Endothelial cell of umbilical vein (primary cell): ENCODE measurements at regions not wholly inside any gene's neighbourhood (a gene's known extent, or its start where the extent isn't known, plus 50 kb on each side); places are given as distances from the start of the nearest gene placed in this dataset.

Experiments used
- BruUV-seq: library from RNA; stranded (reverse); fragments of 400-500 nt; replicated peaks from 2 replicates; lab custom pipeline; 2021; lab: Mats Ljungman, UMichigan
- CTCF ChIA-PET: fragments of 300-600, 350-600 bp; sonication (Branson Sonifier 250); formaldehyde crosslinking; loops from one replicate; lab custom pipeline; 2021; ENCODE audit warnings: antibody characterized with exemption, inconsistent platforms; lab: Charles Lee
- POLR2A ChIA-PET: fragments of 300-600, 350-600 bp; sonication (Branson Sonifier 250); formaldehyde crosslinking; loops from one replicate; lab custom pipeline; 2021; ENCODE audit warnings: antibody characterized with exemption, inconsistent platforms; lab: Charles Lee
- DNase-seq: peaks from one replicate; pipeline ENCODE4 v3.0.0-alpha.2; 2011; ENCODE audit warnings: low read depth, low spot score
- FAIRE-seq: peaks from 2 replicates; lab custom pipeline; 2011; peaks lifted over from hg19 to GRCh38; lab: Jason Lieb, UNC
- H2AFZ ChIP-seq: 2 replicates; pipeline ENCODE4 v1.6.0; 2012; ENCODE audit warnings: low read depth, low read length, control low read depth, inconsistent platforms
- H3K27ac ChIP-seq: 2 replicates; pipeline ENCODE4 v1.5.1; 2011; ENCODE audit warnings: low read depth, mild to moderate bottlenecking, control low read depth, low read length, moderate library complexity; ENCODE audit not compliant: insufficient read depth
- H3K27me3 ChIP-seq, 2 experiments: 2 replicates each; pipeline versions ENCODE4 v1.6.0 to v1.6.1; 2011; ENCODE audit warnings: low read length in 2 of 2, mixed read lengths in 1 of 2; ENCODE audit not compliant: control insufficient read depth in 2 of 2, insufficient read depth in 2 of 2
- H3K36me3 ChIP-seq, 2 experiments: 2 replicates in 1 of 2; 3 replicates in 1 of 2; pipeline ENCODE4 v1.5.1; 2011; ENCODE audit warnings: low read length in 2 of 2, mild to moderate bottlenecking in 1 of 2, moderate library complexity in 1 of 2; ENCODE audit not compliant: control insufficient read depth in 2 of 2, insufficient read depth in 2 of 2; ENCODE audit errors: extremely low read depth in 1 of 2
- H3K4me1 ChIP-seq: 3 replicates; pipeline ENCODE4 v1.5.1; 2011; ENCODE audit warnings: mild to moderate bottlenecking, low read length; ENCODE audit not compliant: control insufficient read depth, insufficient read depth; ENCODE audit errors: extremely low read depth
- H3K4me2 ChIP-seq: 2 replicates; pipeline ENCODE4 v1.6.1; 2011; ENCODE audit warnings: low read length, control low read depth, mixed read lengths; ENCODE audit not compliant: insufficient read depth
- H3K4me3 ChIP-seq, 3 experiments: fragments of 200-600 bp in 1 of 3; sonication (generic), shearing (Covaris generic) in 1 of 3; replicated peaks in 1 of 3; 2 replicates each; pipeline ENCODE4 v1.5.1; 2011 to 2016; ENCODE audit warnings: control low read depth in 3 of 3, low read length in 3 of 3, mild to moderate bottlenecking in 2 of 3, inconsistent platforms in 1 of 3, low read depth in 1 of 3, moderate library complexity in 1 of 3; ENCODE audit not compliant: insufficient read depth in 1 of 3
- H3K79me2 ChIP-seq: 2 replicates; pipeline ENCODE4 v1.6.0; 2012; ENCODE audit warnings: low read length, inconsistent platforms; ENCODE audit not compliant: control insufficient read depth, insufficient read depth
- H3K9ac ChIP-seq: replicated peaks from 2 replicates; pipeline ENCODE3; 2011; ENCODE audit warnings: low read length, control low read depth; ENCODE audit not compliant: insufficient read depth; ENCODE audit errors: extremely low read depth
- H3K9me1 ChIP-seq: replicated peaks from 3 replicates; pipeline ENCODE4 v1.6.0; 2011; ENCODE audit warnings: mild to moderate bottlenecking, low read length; ENCODE audit not compliant: control insufficient read depth, insufficient read depth; ENCODE audit errors: extremely low read depth
- H3K9me3 ChIP-seq: replicated peaks from 2 replicates; pipeline ENCODE4 v1.5.1; 2012; ENCODE audit warnings: low read length, inconsistent platforms; ENCODE audit not compliant: control insufficient read depth, insufficient read depth
- H4K20me1 ChIP-seq: replicated peaks from 2 replicates; pipeline ENCODE3; 2011; ENCODE audit warnings: mild to moderate bottlenecking, low read length; ENCODE audit not compliant: control insufficient read depth, insufficient read depth; ENCODE audit errors: extremely low read depth
- EZH2 ChIP-seq: IDR thresholded peaks from 2 replicates; pipeline ENCODE4 v1.6.1; 2012; ENCODE audit warnings: borderline replicate concordance, low read depth, mild to moderate bottlenecking, moderate library complexity, low read length, inconsistent platforms; ENCODE audit not compliant: severe bottlenecking
- FOS ChIP-seq: IDR thresholded peaks from 2 replicates; pipeline ENCODE4 v1.6.1; 2011; ENCODE audit warnings: mild to moderate bottlenecking, low read length, moderate library complexity, borderline replicate concordance; ENCODE audit not compliant: insufficient read depth
- GATA2 ChIP-seq: IDR thresholded peaks from 2 replicates; pipeline ENCODE4 v1.7.0; 2011; ENCODE audit warnings: low read depth, mild to moderate bottlenecking, moderate library complexity, mixed read lengths, low read length; ENCODE audit not compliant: insufficient read length, insufficient read depth
- JUN ChIP-seq: IDR thresholded peaks from 2 replicates; pipeline ENCODE4 v1.6.1; 2011; ENCODE audit warnings: borderline replicate concordance, low read depth; ENCODE audit not compliant: insufficient read length, insufficient read depth
- MYC ChIP-seq: IDR thresholded peaks from one replicate; pipeline ENCODE4 v1.6.1; 2011; ENCODE audit warnings: mild to moderate bottlenecking, low read depth, low read length
- POLR2A ChIP-seq: IDR thresholded peaks from 2 replicates; pipeline ENCODE4 v1.6.1; 2012; ENCODE audit warnings: low read depth, mild to moderate bottlenecking, control low read depth, low read length
- POLR2AphosphoS5 ChIP-seq: IDR thresholded peaks from 2 replicates; pipeline ENCODE4 v1.6.1; 2012; ENCODE audit warnings: low read depth, mild to moderate bottlenecking, control low read depth, low read length, moderate library complexity; ENCODE audit not compliant: insufficient read depth
- dilution Hi-C: fragments of 300-500 bp; cut with MboI; formaldehyde crosslinking; loops from one replicate; pipeline ENCODE4 v1.15.0; 2019; ENCODE audit warnings: low sequenced_read_pairs; ENCODE audit not compliant: extremely low pct_ligation_motif_present
- intact Hi-C: fragments of 100-400 bp; cut with micrococcal nuclease; formaldehyde crosslinking; loops from one replicate; pipeline ENCODE4 v1.10.0; 2022
- TF ChIP-seq, protein P1 (sequence below): IDR thresholded peaks from 2 replicates; pipeline ENCODE4 v1.6.1; 2011; ENCODE audit not compliant: insufficient read depth, insufficient read length
- TF ChIP-seq, protein P2 (sequence below), 2 donors: IDR thresholded peaks; 1 replicate in 1 of 2; 2 replicates in 1 of 2; pipeline ENCODE4 v1.5.1; 2011; ENCODE audit warnings: low read length in 2 of 2, mild to moderate bottlenecking in 2 of 2, moderate library complexity in 2 of 2, control low read depth in 1 of 2, inconsistent platforms in 1 of 2, low read depth in 1 of 2; ENCODE audit not compliant: insufficient read depth in 1 of 2; ENCODE audit errors: extremely low read depth in 1 of 2

DNA sequence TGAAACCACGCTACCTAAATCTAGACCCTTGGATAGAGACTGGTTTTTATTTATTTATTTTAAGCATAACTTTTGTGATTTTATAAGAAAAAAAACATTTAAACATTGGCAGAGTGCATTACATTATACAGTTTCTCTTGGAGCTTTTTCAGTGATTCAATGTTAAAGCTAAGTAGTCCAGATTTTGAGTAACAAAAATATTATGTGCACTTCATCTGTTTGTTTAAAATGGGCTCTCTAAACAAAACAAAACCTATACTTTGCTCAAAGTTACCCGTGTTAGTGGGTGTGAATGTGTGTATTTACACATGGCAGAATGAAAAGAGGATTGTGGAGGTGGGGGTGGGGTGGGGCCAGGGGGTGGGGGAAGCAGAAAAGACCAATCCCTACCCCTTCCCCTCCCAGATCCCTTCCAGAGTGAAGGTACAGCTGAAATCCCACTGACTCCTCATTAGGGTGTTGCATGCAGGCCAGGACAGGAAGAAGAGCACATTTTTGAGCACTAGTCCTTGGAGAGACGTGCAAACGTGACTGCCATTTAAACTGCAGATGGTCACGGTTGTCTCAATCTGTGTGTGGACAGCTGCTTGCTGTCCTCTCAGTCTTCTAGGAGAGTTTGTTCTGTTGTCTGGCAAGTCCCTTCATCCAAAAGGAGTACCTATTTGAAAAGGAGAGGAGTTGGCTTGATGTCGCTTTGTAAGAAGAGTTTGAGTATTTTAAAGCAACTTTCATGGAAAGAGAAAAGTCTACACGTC is 303.0 kb downstream of the ICOS start:
- H3K27ac ChIP-seq: no peak overlapping the region
- H2AFZ ChIP-seq: no peak overlapping the region
- H3K36me3 ChIP-seq: no peaks in the 10 kb centered on the region
- DNase-seq: no peak
- no peaks in the 10 kb centered on the region for H3K9me1 ChIP-seq
- no peak for FAIRE-seq
- H3K9ac ChIP-seq: no peak overlapping the region
- H4K20me1 ChIP-seq: no peaks in the 10 kb centered on the region
- CTCF ChIA-PET: interaction anchor here (1.1 kb wide), 1 partner anchor 21 kb away, joined by 3 read pairs; no protein-coding TSS in a partner anchor
- H3K4me2 ChIP-seq: no peak overlapping the region
- H3K4me3 ChIP-seq: no peak overlapping the region
- intact Hi-C loops (no loop called here), dilution Hi-C loops (no loop called here)
- TF ChIP-seq GATA2 (no peak), JUN (no peak), POLR2A (no peak), FOS (no peak), POLR2AphosphoS5 (no peak), EZH2 (no peak), MYC (no peak)
- TF ChIP-seq, protein P1, sequence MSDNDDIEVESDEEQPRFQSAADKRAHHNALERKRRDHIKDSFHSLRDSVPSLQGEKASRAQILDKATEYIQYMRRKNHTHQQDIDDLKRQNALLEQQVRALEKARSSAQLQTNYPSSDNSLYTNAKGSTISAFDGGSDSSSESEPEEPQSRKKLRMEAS: no peak
- TF ChIP-seq, protein P2, sequence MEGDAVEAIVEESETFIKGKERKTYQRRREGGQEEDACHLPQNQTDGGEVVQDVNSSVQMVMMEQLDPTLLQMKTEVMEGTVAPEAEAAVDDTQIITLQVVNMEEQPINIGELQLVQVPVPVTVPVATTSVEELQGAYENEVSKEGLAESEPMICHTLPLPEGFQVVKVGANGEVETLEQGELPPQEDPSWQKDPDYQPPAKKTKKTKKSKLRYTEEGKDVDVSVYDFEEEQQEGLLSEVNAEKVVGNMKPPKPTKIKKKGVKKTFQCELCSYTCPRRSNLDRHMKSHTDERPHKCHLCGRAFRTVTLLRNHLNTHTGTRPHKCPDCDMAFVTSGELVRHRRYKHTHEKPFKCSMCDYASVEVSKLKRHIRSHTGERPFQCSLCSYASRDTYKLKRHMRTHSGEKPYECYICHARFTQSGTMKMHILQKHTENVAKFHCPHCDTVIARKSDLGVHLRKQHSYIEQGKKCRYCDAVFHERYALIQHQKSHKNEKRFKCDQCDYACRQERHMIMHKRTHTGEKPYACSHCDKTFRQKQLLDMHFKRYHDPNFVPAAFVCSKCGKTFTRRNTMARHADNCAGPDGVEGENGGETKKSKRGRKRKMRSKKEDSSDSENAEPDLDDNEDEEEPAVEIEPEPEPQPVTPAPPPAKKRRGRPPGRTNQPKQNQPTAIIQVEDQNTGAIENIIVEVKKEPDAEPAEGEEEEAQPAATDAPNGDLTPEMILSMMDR (IDR thresholded peaks at IDR 0.05; ENCODE audit: extremely low read depth in 1 of 2, insufficient read depth in 1 of 2, low read depth in 1 of 2, low read length in 2 of 2): no peak
- no peaks in the 10 kb centered on the region for H3K4me1 ChIP-seq
- peaks cover 2 to 3% of the 10 kb centered on the region in 2 experiments for H3K27me3 ChIP-seq
- BruUV-seq: no TSS peak
- POLR2A ChIA-PET: no interaction called here
- H3K79me2 ChIP-seq: no peaks in the 10 kb centered on the region
- no peaks in the 10 kb centered on the region for H3K9me3 ChIP-seq
